Mucosa of descending colon (tissue), 3 donors: ENCODE measurements at regions not wholly inside any gene's neighbourhood (a gene's known extent, or its start where the extent isn't known, plus 50 kb on each side); places are given as distances from the start of the nearest gene placed in this dataset.

Source experiments
- ATAC-seq: fragments of 200-7000 bp; cut with Tn5 transposase; one replicate; pipeline ENCODE4 v1.9.1; 2020; ENCODE audit warnings: mild to moderate bottlenecking, moderate library complexity
- DNase-seq, 3 donors: peaks; one replicate each; pipeline ENCODE4 v3.0.0-alpha.2; 2020
- H3K36me3 ChIP-seq: fragments of 200-600 bp; one replicate; pipeline ENCODE4 v1.8.0; 2021; ENCODE audit warnings: low read depth, mild to moderate bottlenecking
- H3K4me1 ChIP-seq: fragments of 200-600 bp; one replicate; pipeline ENCODE4 v1.8.0; 2021; ENCODE audit warnings: low read depth, mild to moderate bottlenecking
- H3K4me3 ChIP-seq: fragments of 200-600 bp; one replicate; pipeline ENCODE4 v1.8.0; 2021; ENCODE audit warnings: mild to moderate bottlenecking
- H3K9me3 ChIP-seq: fragments of 200-600 bp; one replicate; pipeline ENCODE4 v1.8.0; 2021; ENCODE audit warnings: mild to moderate bottlenecking
- CTCF ChIP-seq: fragments of 200-600 bp; IDR thresholded peaks from one replicate; pipeline ENCODE4 v1.8.0; 2022; ENCODE audit warnings: antibody characterized with exemption, mild to moderate bottlenecking
- intact Hi-C, 2 donors: fragments of 100-400 bp; cut with DNase I in 1 of 2; cut with micrococcal nuclease in 1 of 2; formaldehyde crosslinking; loops; one replicate each; pipeline versions ENCODE4 v1.11.0 to v1.11.1; 2022; cut with DNase I, micrococcal nuclease
- donor health status: DM: no; HTN: no; CAD: no; lungs with moderate emphysema.
- donor health status: DM: no; HTN: no; CAD: no.
- donor health status: DM: no; HTN: yes; CAD: no.

- intact Hi-C loops = no loop called here
- ATAC-seq (no peak), DNase-seq (no peak)
- no peaks in the 10 kb centered on the region for H3K4me1 ChIP-seq
- no peak for TF ChIP-seq CTCF
- H3K9me3 ChIP-seq = no peaks in the 10 kb centered on the region
- H3K36me3 ChIP-seq = no peaks in the 10 kb centered on the region
- no peak overlapping the region for H3K4me3 ChIP-seq
These were observed 206.2 kb upstream of the TCF21 start for GRCh38 chr6:133682506-133683307.

- no peak overlapping the region for H3K4me3 ChIP-seq
- no peaks in the 10 kb centered on the region for H3K36me3 ChIP-seq
- TF ChIP-seq CTCF = no peak
- H3K4me1 ChIP-seq = no peaks in the 10 kb centered on the region
- no peak for DNase-seq
- ATAC-seq = no peak
- H3K9me3 ChIP-seq = no peaks in the 10 kb centered on the region
- intact Hi-C loops = no loop called here
These were observed 205.7 kb upstream of the TCF21 start for GRCh38 chr6:133683308-133683580.

GRCh38 chr6:133683606-133684005 is 205.3 kb upstream of the TCF21 start:
- H3K36me3 ChIP-seq = no peaks in the 10 kb centered on the region
- ATAC-seq = no peak
- H3K4me3 ChIP-seq = no peak overlapping the region
- H3K4me1 ChIP-seq = no peaks in the 10 kb centered on the region
- no peak for DNase-seq
- no peaks in the 10 kb centered on the region for H3K9me3 ChIP-seq
- no peak for TF ChIP-seq CTCF
- intact Hi-C loops = no loop called here

- Histone ChIP-seq H3K4me1 (no peaks in the 10 kb centered on the region), H3K4me3 (no peak overlapping the region), H3K36me3 (no peaks in the 10 kb centered on the region), H3K9me3 (no peaks in the 10 kb centered on the region)
- ATAC-seq (no peak), DNase-seq (no peak)
- intact Hi-C loops = no loop called here
- no peak for TF ChIP-seq CTCF
These were observed 200.0 kb upstream of the TCF21 start for GRCh38 chr6:133688705-133689492.

GRCh38 chr6:133689863-133690262 is 199.1 kb upstream of the TCF21 start:
- H3K4me1 ChIP-seq = no peaks in the 10 kb centered on the region
- no peak for TF ChIP-seq CTCF
- no peak for DNase-seq
- H3K4me3 ChIP-seq = no peak overlapping the region
- no peaks in the 10 kb centered on the region for H3K36me3 ChIP-seq
- no peak for ATAC-seq
- intact Hi-C loops = no loop called here
- H3K9me3 ChIP-seq = no peaks in the 10 kb centered on the region
